Activated effector memory CD4-positive, alpha-beta T cell treated with Interleukin-2 at 50 U/mL for 16 hours (primary cell): ENCODE measurements at regions not wholly inside any gene's neighbourhood (a gene's known extent, or its start where the extent isn't known, plus 50 kb on each side); places are given as distances from the start of the nearest gene placed in this dataset.

Experiments
- DNase-seq: peaks from one replicate; pipeline ENCODE4 v3.0.0-alpha.2; 2020

- no peak for DNase-seq
Observed at GRCh38 chr6:156175433-156175832, 601.7 kb upstream of the ARID1B start.

DNA sequence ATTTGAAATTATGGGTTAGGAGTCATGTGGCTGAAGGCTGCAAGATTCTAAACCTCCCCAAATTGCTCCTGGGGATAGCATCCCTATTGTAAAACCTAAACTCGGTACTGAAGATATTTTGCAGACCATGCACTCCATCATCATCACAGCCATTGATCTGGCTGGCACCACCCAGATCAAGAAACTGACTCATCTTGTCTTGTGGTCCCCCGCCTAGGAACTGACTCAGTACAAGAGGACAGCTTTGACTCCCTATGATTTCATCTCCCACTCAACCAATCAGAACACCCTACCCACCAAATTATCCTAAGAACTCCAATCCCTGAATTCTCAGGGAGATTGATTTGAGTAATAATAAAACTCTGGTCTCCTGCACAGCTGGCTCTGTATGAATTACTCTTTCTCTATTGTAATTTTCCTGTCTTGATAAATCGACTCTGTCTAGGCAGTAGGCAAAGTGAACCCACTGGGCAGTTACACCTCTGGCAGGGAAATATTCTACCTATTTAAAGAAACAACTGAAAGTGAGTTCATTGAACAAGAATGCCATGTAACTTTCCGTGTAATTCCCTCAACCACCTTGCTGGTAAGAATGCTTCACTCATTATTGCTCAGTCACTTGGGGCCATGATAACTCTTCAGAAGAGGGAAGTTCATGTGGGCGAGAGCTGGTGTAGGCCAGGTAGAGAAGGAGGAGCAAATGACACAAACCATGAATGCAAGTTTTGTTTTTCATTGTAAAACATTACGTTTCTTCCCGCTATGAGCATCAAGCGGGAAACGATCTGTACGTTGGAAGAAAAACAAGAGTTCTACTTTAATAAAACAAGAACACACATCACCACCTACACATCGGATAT is 602.9 kb upstream of the ARID1B start:
- no peak for DNase-seq

- no peak for DNase-seq
Observed at GRCh38 chr6:156169371-156169770, 607.8 kb upstream of the ARID1B start.

DNA sequence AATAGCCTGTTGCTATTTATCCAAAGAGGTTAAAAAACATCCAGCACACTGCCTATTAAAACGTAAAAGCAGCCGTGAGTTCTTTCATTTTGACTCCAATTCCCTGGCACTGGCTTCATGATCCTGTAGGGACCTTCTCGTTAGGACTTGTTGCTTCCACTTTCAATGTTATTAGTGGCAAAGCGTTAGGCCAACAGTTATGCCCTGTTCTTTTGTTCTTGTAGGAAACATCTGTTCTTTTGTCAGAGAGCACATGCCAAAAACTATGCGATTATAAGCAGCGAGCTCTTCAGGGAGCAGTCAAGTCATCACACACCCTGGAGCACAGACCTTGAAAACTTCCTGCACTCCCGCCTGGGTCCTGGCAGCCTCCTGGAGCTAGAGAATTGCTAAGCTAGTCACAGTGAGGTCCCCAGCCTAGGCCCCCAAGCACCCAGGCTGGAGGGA is 609.5 kb upstream of the ARID1B start:
- DNase-seq: no peak

GRCh38 chr6:156167016-156167624 is 610.1 kb upstream of the ARID1B start:
- DNase-seq: no peak

GRCh38 chr6:156166093-156166492 is 611.1 kb upstream of the ARID1B start:
- DNase-seq: no peak

GRCh38 chr6:156164701-156165452 is 612.3 kb upstream of the ARID1B start:
- DNase-seq: no peak

DNA sequence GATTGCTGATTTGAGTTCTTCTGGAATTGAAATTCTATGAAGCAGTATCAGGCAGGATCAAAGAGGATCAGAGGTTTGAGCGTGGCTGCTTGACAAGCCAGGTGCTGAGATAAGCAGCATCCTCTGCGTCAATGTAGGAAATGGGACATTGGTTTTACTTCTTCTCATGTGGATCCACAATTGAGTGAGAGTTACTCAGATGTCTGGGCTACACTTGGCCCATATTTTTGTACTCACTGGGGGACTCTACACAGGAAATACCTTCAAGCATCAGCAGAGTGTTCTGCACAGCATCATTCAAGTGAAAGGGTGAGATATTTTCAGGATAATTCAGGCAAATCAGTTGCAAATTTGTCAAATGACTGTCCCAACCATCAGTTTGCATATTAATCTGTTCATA is 613.9 kb upstream of the ARID1B start:
- no peak for DNase-seq

GRCh38 chr6:156161471-156161870 is 615.7 kb upstream of the ARID1B start:
- DNase-seq: no peak

- DNase-seq: no peak
Observed at GRCh38 chr6:156160795-156161165, 616.4 kb upstream of the ARID1B start.

DNA sequence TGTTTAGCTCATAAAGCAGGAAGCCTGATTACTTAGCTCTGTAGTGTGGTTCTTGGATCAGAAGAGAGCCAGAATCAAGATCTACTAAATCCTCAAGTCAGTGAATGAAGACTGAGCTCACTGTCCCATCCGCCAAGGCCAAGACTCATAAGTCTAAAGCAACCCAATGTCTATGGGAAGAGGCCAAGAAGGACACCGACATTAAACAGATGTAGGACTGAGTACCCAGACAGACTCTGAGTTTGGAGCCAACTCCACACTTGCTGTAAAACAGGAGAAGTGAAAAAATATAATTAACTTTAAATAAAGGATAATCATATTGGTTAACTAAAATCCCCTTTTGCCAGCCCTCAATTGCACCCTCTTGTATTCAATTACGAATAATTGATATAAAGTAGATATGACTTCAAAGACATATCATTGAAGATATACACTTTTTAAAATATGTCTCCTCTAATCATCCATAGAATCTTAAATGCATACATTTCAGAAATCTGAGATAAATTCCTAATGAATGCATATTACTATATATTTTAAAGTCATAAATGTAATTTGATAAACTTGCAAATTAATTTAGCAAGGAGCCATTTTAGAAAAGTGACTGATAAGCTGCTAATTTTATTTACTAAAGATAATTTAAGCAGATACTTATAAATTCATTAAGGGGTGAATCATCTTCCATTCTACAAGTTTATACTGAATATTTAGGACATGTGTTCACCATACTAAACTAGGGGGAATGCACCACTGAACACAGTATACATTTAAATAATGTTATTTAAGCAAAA is 617.0 kb upstream of the ARID1B start:
- no peak for DNase-seq

DNA sequence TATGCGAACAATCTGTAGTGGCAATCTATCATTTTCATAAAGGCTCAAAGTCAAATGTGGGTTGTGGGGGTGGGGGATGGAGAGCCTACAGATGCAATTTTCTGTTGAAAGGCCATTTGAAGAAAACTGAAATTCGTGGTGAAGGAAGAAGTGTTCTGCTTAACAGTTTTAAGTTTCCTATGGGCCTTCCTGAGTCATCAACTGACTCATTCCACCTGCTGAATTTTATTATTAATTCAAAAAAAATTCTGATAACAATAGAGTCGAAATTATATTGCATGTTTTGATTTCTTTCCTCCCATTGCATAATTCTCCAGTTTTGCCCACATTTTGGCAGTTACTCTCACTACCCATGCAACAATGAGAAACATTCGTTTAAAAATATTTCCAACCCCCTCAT is 622.3 kb upstream of the ARID1B start:
- no peak for DNase-seq

DNA sequence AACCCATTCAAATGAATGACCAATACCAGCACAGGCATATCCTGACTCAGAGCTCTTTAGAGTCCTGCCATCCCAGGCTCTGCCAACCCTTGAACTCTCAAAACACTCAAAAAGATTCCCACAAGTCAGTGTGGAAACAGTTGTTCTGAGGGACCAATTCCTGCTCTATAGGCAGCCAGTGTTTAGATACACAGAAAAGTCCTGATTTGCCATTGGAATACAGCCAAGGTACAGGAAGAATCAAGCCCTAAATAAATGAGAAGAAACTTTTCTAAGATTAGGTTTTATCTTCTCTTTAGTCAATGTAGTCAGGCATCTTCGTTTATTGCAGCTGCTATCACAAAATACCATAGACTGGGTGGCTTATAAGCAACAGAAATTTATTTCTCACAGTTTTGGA is 626.8 kb upstream of the ARID1B start:
- DNase-seq: no peak

DNA sequence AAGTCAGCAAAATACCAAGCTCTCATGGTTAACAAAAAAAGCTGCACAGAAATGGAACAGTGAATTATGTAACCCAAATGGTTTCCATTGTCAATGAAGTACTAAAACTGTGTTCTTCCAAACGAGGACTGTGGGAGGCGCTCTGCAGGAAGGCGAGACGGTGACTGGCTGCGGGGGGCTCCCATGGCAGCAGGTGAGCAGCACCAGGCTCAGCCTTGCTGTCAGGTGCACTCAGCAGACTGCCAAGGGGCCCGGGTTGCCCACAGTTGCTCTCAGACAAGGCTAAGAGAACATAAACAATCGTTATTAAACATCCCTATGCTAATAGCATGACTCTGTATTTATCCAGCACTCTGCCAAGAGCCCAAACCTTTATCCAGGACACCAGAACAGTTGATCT is 630.3 kb upstream of the ARID1B start:
- no peak for DNase-seq

GRCh38 chr6:156131221-156131903 is 645.8 kb upstream of the ARID1B start:
- DNase-seq: no peak

GRCh38 chr6:156126535-156126934 is 650.6 kb upstream of the ARID1B start:
- DNase-seq: no peak

- DNase-seq: no peak
Observed at GRCh38 chr6:156125844-156126243, 651.3 kb upstream of the ARID1B start.

GRCh38 chr6:156123731-156124130 is 653.4 kb upstream of the ARID1B start:
- no peak for DNase-seq

DNA sequence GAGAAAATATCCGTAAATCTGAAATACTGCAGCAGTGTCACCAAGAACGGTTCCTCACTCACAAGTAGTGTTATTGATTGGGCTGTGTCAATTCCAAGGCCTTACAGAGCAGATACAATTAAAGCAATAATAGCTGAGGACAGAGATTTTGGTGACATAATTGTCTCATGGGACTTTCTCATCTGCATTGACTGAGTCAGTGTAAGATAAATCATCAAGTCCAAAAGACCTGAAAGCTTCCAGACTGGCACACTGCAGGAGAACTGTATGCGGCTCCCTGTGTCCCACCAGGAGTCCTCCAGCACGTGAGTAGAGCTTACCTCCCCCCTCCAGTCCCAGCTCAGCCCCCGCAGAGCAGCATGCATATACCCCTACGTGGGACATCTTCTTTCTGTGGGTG is 655.2 kb upstream of the ARID1B start:
- DNase-seq: no peak

DNA sequence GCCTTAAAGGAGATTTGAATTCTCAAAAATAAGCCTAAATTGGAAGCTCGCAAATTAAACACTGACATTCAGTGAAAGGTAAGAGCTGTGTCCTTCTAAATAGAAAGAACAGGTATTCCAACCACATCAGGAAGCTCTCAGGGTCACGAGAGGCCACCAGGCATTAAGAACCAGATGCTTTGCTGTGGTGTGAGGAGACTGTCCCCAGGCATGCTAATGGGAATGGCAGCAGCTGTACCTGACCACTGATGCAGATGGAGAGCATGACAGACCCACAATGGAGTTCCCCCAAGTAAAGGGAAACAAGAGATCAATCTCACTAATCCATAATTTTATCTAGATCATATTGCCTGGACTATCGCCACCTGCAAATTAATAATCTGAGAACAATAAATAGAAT is 658.9 kb upstream of the NOX3 start:
- DNase-seq: no peak

DNA sequence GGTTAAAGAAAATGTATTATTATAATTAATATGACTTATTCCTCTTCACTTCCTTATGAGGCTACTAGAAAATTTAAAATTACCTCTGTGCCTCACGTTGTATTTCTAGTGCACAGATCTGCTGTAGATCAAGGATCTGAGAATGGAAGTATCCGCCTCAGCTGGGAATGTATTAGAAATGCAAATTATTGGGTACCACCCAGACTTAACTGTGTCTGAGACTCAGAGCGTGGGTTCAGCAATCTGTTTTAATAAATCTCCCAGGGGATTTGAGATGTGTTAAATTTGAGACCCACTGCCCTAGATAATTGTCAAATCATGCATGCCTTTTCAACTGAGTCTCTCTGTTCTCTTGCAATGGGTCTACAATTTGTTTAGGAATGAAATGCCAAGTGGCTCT is 658.0 kb upstream of the NOX3 start:
- no peak for DNase-seq

- no peak for DNase-seq
Observed at GRCh38 chr6:156111913-156112312, 656.3 kb upstream of the NOX3 start.

DNA sequence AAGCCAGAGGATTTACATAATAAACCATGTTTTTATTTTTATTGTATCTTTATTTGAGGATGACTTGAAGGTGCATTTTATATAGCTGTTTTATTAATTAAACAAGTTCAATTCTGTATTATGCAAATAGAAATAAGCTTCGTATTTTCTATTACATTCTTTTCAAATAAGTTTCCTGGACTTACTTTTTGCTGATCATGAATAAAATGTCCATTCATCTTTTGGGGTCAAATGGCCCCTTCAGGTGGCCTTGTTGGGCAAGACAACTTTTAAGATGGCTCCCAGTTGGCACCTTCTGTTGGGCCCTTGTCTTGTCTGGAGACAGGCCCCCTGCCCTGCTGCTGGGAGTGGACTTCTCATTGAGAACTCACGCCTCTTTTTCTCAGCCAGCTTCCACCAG is 654.6 kb upstream of the NOX3 start:
- DNase-seq: no peak
